GM21360 (cell line): ENCODE measurements at regions not wholly inside any gene's neighbourhood (a gene's known extent, or its start where the extent isn't known, plus 50 kb on each side); places are given as distances from the start of the nearest gene placed in this dataset.

Experiments
- ATAC-seq: cut with Tn5 transposase; IDR thresholded peaks from one replicate; pipeline ENCODE4 v1.9.1; 2021; ENCODE audit warnings: mild to moderate bottlenecking, moderate library complexity; ENCODE audit not compliant: unreplicated experiment

- no peak for ATAC-seq
Measured at GRCh38 chr6:167573461-167574215, 248.8 kb downstream of the TTLL2 start.

- no peak for ATAC-seq
Measured at GRCh38 chr6:167574431-167575151, 249.7 kb downstream of the TTLL2 start.

GRCh38 chr6:167575158-167575696, 250.3 kb downstream of the TTLL2 start:
- no peak for ATAC-seq

GRCh38 chr6:167576050-167576741, 250.5 kb upstream of the AFDN start:
- ATAC-seq: no peak

- ATAC-seq: no peak
Measured at GRCh38 chr6:167576828-167577503, 249.7 kb upstream of the AFDN start.

GRCh38 chr6:167577891-167578361, 248.8 kb upstream of the AFDN start:
- ATAC-seq: no peak

- no peak for ATAC-seq
Measured at GRCh38 chr6:167578371-167578901, 248.3 kb upstream of the AFDN start.

- no peak for ATAC-seq
Measured at GRCh38 chr6:167579806-167580618, 246.7 kb upstream of the AFDN start.

GRCh38 chr6:167580619-167580911, 246.1 kb upstream of the AFDN start:
- no peak for ATAC-seq

GRCh38 chr6:167581637-167582036, 245.1 kb upstream of the AFDN start:
- ATAC-seq: no peak

GRCh38 chr6:167583412-167583811, 243.3 kb upstream of the AFDN start:
- ATAC-seq: no peak

GRCh38 chr6:167588181-167588919, 238.4 kb upstream of the AFDN start:
- ATAC-seq: no peak

- no peak for ATAC-seq
Measured at GRCh38 chr6:167588920-167589614, 237.6 kb upstream of the AFDN start.

GRCh38 chr6:167589615-167589940, 237.1 kb upstream of the AFDN start:
- ATAC-seq: no peak

GRCh38 chr6:167590193-167590592, 236.5 kb upstream of the AFDN start:
- ATAC-seq: no peak
